Muscle of arm (tissue), 1 donor: ENCODE measurements at regions not wholly inside any gene's neighbourhood (a gene's known extent, or its start where the extent isn't known, plus 50 kb on each side); places are given as distances from the start of the nearest gene placed in this dataset.
A peak's percentile ranks its signal among the peaks of the same experiment; 100 is the strongest.

Experiments
- DNase-seq: peaks from one replicate; pipeline ENCODE4 v3.0.0-alpha.2; 2013

GRCh38 chr21:14869984-14870852 is 194.6 kb downstream of the NRIP1 start:
- DNase-seq: no peak

- DNase-seq: no peak
These were observed 197.7 kb downstream of the NRIP1 start for GRCh38 chr21:14866859-14867765.

GRCh38 chr21:14864211-14865021 is 200.4 kb downstream of the NRIP1 start:
- peak; percentile 40 for DNase-seq

GRCh38 chr21:14863745-14864210 is 201.0 kb downstream of the NRIP1 start:
- no peak for DNase-seq

GRCh38 chr21:14862794-14863720 is 201.7 kb downstream of the NRIP1 start:
- DNase-seq: no peak

GRCh38 chr21:14858311-14858710 is 206.5 kb downstream of the NRIP1 start:
- no peak for DNase-seq

- no peak for DNase-seq
These were observed 207.3 kb downstream of the NRIP1 start for GRCh38 chr21:14857529-14857928.

- no peak for DNase-seq
These were observed 214.4 kb downstream of the NRIP1 start for GRCh38 chr21:14850394-14850793.

- DNase-seq: no peak
These were observed 218.2 kb downstream of the NRIP1 start for GRCh38 chr21:14846621-14847020.

GRCh38 chr21:14844001-14844400 is 220.8 kb downstream of the NRIP1 start:
- DNase-seq: no peak

GRCh38 chr21:14842601-14843000 is 222.2 kb downstream of the NRIP1 start:
- no peak for DNase-seq

- no peak for DNase-seq
These were observed 223.0 kb downstream of the NRIP1 start for GRCh38 chr21:14841511-14842472.

GRCh38 chr21:14838400-14838799 is 226.4 kb downstream of the NRIP1 start:
- no peak for DNase-seq

GRCh38 chr21:14836950-14837349 is 227.8 kb downstream of the NRIP1 start:
- DNase-seq: no peak

- DNase-seq: no peak
These were observed 231.0 kb downstream of the NRIP1 start for GRCh38 chr21:14833666-14834351.

- no peak for DNase-seq
These were observed 231.6 kb downstream of the NRIP1 start for GRCh38 chr21:14833241-14833640.

- DNase-seq: no peak
These were observed 234.5 kb downstream of the NRIP1 start for GRCh38 chr21:14830307-14830706.

- no peak for DNase-seq
These were observed 235.1 kb downstream of the NRIP1 start for GRCh38 chr21:14829685-14830084.

- DNase-seq: no peak
These were observed 237.3 kb downstream of the NRIP1 start for GRCh38 chr21:14827468-14827867.
